NCI-H510A treated with DMSO at 0.1 percent for 48 hours (cell line): ENCODE measurements at regions not wholly inside any gene's neighbourhood (a gene's known extent, or its start where the extent isn't known, plus 50 kb on each side); places are given as distances from the start of the nearest gene placed in this dataset.

Experiments
- DNase-seq: peaks from one replicate; lab custom pipeline; 2025; lab: John Stamatoyannopoulos, UW

- DNase-seq, result no peak
Measured at GRCh38 chr2:11101430-11101829, 53.8 kb upstream of the SLC66A3 start.

GRCh38 chr2:11102466-11102865 is 52.8 kb upstream of the SLC66A3 start:
- DNase-seq, result no peak

GRCh38 chr2:11102956-11103860 is 52.1 kb upstream of the SLC66A3 start:
- peak; percentile 30 for DNase-seq

- DNase-seq, result no peak
Measured at GRCh38 chr2:11103984-11104793, 51.1 kb upstream of the SLC66A3 start.

GRCh38 chr2:11104794-11105660 is 50.2 kb upstream of the SLC66A3 start:
- DNase-seq, result no peak
